ENCODE measurements at regions not wholly inside any gene's neighbourhood (a gene's known extent, or its start where the extent isn't known, plus 50 kb on each side); places are given as distances from the start of the nearest gene placed in this dataset.

GRCh38 chr6:62523630-62524029 is 237.6 kb upstream of the KHDRBS2 start:
- no peak for DNase-seq (ENCODE audit: low spot score)
- Mint-ChIP-seq H3K4me3 (no peak overlapping the region), H3K36me3 (no peaks in the 10 kb centered on the region), H3K9me3 (peaks cover 2% of the 10 kb centered on the region), H3K27ac (no peak overlapping the region), H3K4me1 (no peaks in the 10 kb centered on the region), H3K27me3 (ENCODE audit: insufficient read depth, low read depth) (no peaks in the 10 kb centered on the region)
- H3K4me3 ChIP-seq, result no peak overlapping the region
- H3K4me2 ChIP-seq, result no peak overlapping the region
- TF ChIP-seq EZH2phosphoT487 (IDR thresholded peaks at IDR 0.05), result no peak
- TF ChIP-seq EZH2 (IDR thresholded peaks at IDR 0.05), result no peak
- TF ChIP-seq, protein P1, sequence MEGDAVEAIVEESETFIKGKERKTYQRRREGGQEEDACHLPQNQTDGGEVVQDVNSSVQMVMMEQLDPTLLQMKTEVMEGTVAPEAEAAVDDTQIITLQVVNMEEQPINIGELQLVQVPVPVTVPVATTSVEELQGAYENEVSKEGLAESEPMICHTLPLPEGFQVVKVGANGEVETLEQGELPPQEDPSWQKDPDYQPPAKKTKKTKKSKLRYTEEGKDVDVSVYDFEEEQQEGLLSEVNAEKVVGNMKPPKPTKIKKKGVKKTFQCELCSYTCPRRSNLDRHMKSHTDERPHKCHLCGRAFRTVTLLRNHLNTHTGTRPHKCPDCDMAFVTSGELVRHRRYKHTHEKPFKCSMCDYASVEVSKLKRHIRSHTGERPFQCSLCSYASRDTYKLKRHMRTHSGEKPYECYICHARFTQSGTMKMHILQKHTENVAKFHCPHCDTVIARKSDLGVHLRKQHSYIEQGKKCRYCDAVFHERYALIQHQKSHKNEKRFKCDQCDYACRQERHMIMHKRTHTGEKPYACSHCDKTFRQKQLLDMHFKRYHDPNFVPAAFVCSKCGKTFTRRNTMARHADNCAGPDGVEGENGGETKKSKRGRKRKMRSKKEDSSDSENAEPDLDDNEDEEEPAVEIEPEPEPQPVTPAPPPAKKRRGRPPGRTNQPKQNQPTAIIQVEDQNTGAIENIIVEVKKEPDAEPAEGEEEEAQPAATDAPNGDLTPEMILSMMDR (IDR thresholded peaks at IDR 0.05), result no peak
- no peaks in the 10 kb centered on the region for H3K4me1 ChIP-seq
- H4K20me1 ChIP-seq (ENCODE audit: low read depth), result no peaks in the 10 kb centered on the region
- H3K9me3 ChIP-seq (ENCODE audit: low read depth), result no peaks in the 10 kb centered on the region
- H3F3A ChIP-seq (ENCODE audit: low read depth), result no peaks in the 10 kb centered on the region
- H3K79me2 ChIP-seq (ENCODE audit: low read depth), result no peaks in the 10 kb centered on the region
- H3K27ac ChIP-seq, result no peak overlapping the region
- H2AFZ ChIP-seq (replicated peaks), result no peak overlapping the region
- no peaks in the 10 kb centered on the region for H3K27me3 ChIP-seq
- no peak overlapping the region for H3K9ac ChIP-seq
- no peaks in the 10 kb centered on the region for H3K36me3 ChIP-seq

DNA sequence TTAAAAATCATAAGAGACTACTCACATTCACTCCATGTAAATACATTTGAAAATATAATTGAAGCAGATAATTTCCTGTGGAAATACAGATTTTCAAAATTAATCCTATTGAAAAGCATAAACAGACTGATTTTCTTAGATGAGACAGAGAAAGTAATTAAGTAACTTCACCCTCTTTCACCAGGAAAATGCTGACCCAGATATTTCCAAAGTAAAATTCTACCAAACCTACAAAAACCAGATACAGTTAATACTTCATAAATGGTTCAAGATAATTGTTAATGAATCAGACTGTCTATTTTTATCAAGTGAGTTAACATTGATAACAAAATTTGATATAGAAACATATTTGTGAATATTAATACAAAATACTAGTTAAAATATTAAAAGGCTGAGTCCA is 233.5 kb upstream of the KHDRBS2 start:
- no peaks in the 10 kb centered on the region for H3K9me3 Mint-ChIP-seq
- no peak overlapping the region for H2AFZ ChIP-seq (replicated peaks)
- no peak overlapping the region for H3K4me3 Mint-ChIP-seq
- peaks cover 13% of the 10 kb centered on the region for H3K4me1 Mint-ChIP-seq
- no peaks in the 10 kb centered on the region for H3K27me3 ChIP-seq
- TF ChIP-seq EZH2 (IDR thresholded peaks at IDR 0.05), result no peak
- no peaks in the 10 kb centered on the region for H3K27me3 Mint-ChIP-seq (ENCODE audit: insufficient read depth, low read depth)
- no peaks in the 10 kb centered on the region for H4K20me1 ChIP-seq (ENCODE audit: low read depth)
- no peak overlapping the region for H3K27ac ChIP-seq
- no peak overlapping the region for H3K4me3 ChIP-seq
- no peak overlapping the region for H3K4me2 ChIP-seq
- no peaks in the 10 kb centered on the region for H3K36me3 ChIP-seq
- no peak overlapping the region for H3K27ac Mint-ChIP-seq
- H3K9ac ChIP-seq, result no peak overlapping the region
- H3F3A ChIP-seq (ENCODE audit: low read depth), result no peaks in the 10 kb centered on the region
- H3K79me2 ChIP-seq (ENCODE audit: low read depth), result no peaks in the 10 kb centered on the region
- peaks cover 6% of the 10 kb centered on the region for H3K4me1 ChIP-seq
- no peaks in the 10 kb centered on the region for H3K9me3 ChIP-seq (ENCODE audit: low read depth)
- H3K36me3 Mint-ChIP-seq, result no peaks in the 10 kb centered on the region
- no peak for DNase-seq (ENCODE audit: low spot score)

DNA sequence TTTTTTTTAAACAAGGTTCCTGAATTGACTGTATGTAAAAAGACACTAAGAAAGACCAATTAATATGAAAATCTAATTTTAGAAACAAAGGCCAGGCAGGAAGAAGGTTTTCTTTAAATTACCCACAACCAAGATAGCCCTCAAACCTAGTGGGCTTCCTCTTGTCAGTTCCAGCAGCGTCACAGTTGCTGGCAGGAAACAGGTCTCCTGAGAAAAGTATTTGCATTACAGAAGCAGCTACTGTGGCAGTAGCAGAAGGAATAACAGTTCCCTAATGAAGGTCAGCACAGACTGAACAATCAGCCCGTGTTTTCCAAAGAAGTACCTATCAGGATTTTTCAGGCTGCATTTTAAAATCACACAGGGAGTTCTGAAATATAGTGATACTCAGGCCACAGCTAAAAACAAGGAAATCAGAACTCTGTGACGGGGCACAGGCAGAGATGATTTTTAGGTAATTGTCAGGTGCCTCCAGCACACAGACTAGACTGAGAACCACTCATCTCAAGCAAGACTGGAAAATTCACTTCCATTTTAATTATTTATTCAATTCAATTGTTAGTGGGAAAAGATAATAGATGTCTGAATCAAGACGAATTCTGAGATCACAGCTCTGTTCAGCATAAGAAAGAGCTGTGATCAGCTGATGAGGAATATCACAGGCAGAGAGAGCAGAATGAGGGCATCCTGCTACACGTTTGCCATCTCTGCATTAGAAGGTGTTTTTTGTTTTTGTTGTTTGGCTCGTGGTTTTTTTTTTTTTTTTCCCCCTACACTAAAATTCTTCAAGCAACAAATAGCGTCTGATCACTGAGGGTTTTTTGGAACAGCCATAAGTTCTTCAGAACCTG is 230.5 kb upstream of the KHDRBS2 start:
- Histone ChIP-seq H3K36me3 (no peaks in the 10 kb centered on the region), H3K9ac (no peak overlapping the region), H3K27me3 (no peaks in the 10 kb centered on the region), H4K20me1 (ENCODE audit: low read depth) (no peaks in the 10 kb centered on the region), H3K79me2 (ENCODE audit: low read depth) (no peaks in the 10 kb centered on the region), H3K9me3 (ENCODE audit: low read depth) (no peaks in the 10 kb centered on the region), H3K4me3 (no peak overlapping the region), H3F3A (ENCODE audit: low read depth) (no peaks in the 10 kb centered on the region), H3K4me1 (peaks cover 6% of the 10 kb centered on the region), H3K4me2 (peak overlapping the region; percentile 1), H3K27ac (no peak overlapping the region), H2AFZ (replicated peaks) (peak overlapping the region; percentile 74)
- Mint-ChIP-seq H3K4me1 (peaks cover 13% of the 10 kb centered on the region), H3K4me3 (no peak overlapping the region), H3K27ac (no peak overlapping the region), H3K27me3 (ENCODE audit: insufficient read depth, low read depth) (no peaks in the 10 kb centered on the region), H3K36me3 (no peaks in the 10 kb centered on the region), H3K9me3 (no peaks in the 10 kb centered on the region)
- TF ChIP-seq EZH2phosphoT487 (IDR thresholded peaks at IDR 0.05) (no peak), EZH2 (IDR thresholded peaks at IDR 0.05) (no peak)
- TF ChIP-seq, protein P1 (IDR thresholded peaks at IDR 0.05), result no peak
- peak; percentile 15 for DNase-seq (ENCODE audit: low spot score)

GRCh38 chr6:62492192-62492822 is 206.3 kb upstream of the KHDRBS2 start:
- H3F3A ChIP-seq (ENCODE audit: low read depth), result no peaks in the 10 kb centered on the region
- TF ChIP-seq EZH2phosphoT487 (IDR thresholded peaks at IDR 0.05) (no peak), EZH2 (IDR thresholded peaks at IDR 0.05) (no peak)
- TF ChIP-seq, protein P1 (IDR thresholded peaks at IDR 0.05), result no peak
- Mint-ChIP-seq H3K9me3 (no peaks in the 10 kb centered on the region), H3K27me3 (ENCODE audit: insufficient read depth, low read depth) (peaks cover 2% of the 10 kb centered on the region), H3K27ac (no peak overlapping the region), H3K4me3 (no peak overlapping the region), H3K4me1 (no peaks in the 10 kb centered on the region), H3K36me3 (no peaks in the 10 kb centered on the region)
- no peaks in the 10 kb centered on the region for H3K9me3 ChIP-seq (ENCODE audit: low read depth)
- H3K79me2 ChIP-seq (ENCODE audit: low read depth), result no peaks in the 10 kb centered on the region
- H3K36me3 ChIP-seq, result no peaks in the 10 kb centered on the region
- no peak overlapping the region for H3K27ac ChIP-seq
- H3K4me1 ChIP-seq, result no peaks in the 10 kb centered on the region
- DNase-seq (ENCODE audit: low spot score), result no peak
- H3K4me3 ChIP-seq, result no peak overlapping the region
- H2AFZ ChIP-seq (replicated peaks), result no peak overlapping the region
- no peaks in the 10 kb centered on the region for H3K27me3 ChIP-seq
- H3K4me2 ChIP-seq, result no peak overlapping the region
- H3K9ac ChIP-seq, result no peak overlapping the region
- no peaks in the 10 kb centered on the region for H4K20me1 ChIP-seq (ENCODE audit: low read depth)
